ENCODE measurements at regions not wholly inside any gene's neighbourhood (a gene's known extent, or its start where the extent isn't known, plus 50 kb on each side); places are given as distances from the start of the nearest gene placed in this dataset.

DNA sequence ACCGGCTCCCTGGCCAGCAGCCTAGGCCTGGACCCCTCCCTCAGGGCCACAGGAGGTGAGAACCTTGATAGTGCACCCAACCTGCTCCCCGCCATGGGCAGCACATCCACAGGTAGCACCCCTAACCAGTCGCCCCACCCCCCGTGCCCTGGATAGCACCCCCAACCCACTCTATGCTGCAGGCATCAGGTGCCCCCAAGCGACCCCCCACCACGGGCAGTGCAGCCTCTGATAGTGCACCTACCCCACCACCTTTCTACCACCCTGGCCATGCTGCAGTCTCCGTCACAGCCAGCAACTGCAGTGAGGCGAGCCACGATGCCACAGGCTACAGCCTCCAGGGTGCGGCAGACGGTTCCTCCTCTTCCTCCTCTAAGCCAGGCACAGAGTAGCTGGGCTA is 55.6 kb downstream of the SOWAHC start:
- H3K9me3 Mint-ChIP-seq: peaks cover 14% of the 10 kb centered on the region
- ATAC-seq (no peak), DNase-seq (ENCODE audit: low spot score) (no peak)
- CTCF ChIA-PET: no interaction called here
- TF ChIP-seq GABPB1 (CRISPR knock-in tag; IDR thresholded peaks at IDR 0.05): no peak
- TF ChIP-seq, protein P1, sequence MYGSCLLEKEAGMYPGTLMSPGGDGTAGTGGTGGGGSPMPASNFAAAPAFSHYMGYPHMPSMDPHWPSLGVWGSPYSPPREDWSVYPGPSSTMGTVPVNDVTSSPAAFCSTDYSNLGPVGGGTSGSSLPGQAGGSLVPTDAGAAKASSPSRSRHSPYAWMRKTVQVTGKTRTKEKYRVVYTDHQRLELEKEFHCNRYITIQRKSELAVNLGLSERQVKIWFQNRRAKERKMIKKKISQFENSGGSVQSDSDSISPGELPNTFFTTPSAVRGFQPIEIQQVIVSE (CRISPR knock-in tag; IDR thresholded peaks at IDR 0.05; ENCODE audit: borderline replicate concordance): no peak
- TF ChIP-seq FOXP1 (CRISPR knock-in tag; IDR thresholded peaks at IDR 0.05; ENCODE audit: borderline replicate concordance): no peak
- TF ChIP-seq NR2C2 (CRISPR knock-in tag; IDR thresholded peaks at IDR 0.05): no peak
- TF ChIP-seq CREB1 (CRISPR knock-in tag; IDR thresholded peaks at IDR 0.05): no peak
- no peak for TF ChIP-seq ESRRA (CRISPR knock-in tag; IDR thresholded peaks at IDR 0.05; ENCODE audit: borderline replicate concordance)
- TF ChIP-seq MAX (CRISPR knock-in tag; IDR thresholded peaks at IDR 0.05): no peak
- H3K36me3 Mint-ChIP-seq: no peaks in the 10 kb centered on the region
- H3K27ac Mint-ChIP-seq: no peak overlapping the region
- no peak overlapping the region for H3K4me3 Mint-ChIP-seq
- no peaks in the 10 kb centered on the region for H3K27me3 Mint-ChIP-seq (ENCODE audit: low read depth)
- no peaks in the 10 kb centered on the region for H3K4me1 Mint-ChIP-seq
- POLR2A ChIA-PET: no interaction called here

- TF ChIP-seq ZNF425 (CRISPR knock-in tag; conservative IDR thresholded peaks at IDR 0.05) (no peak), ESRRA (CRISPR knock-in tag; IDR thresholded peaks at IDR 0.05; ENCODE audit: borderline replicate concordance) (no peak), SP1 (CRISPR knock-in tag; conservative IDR thresholded peaks at IDR 0.05) (no peak), ZNF396 (CRISPR knock-in tag; IDR thresholded peaks at IDR 0.05; ENCODE audit: borderline replicate concordance) (no peak)
- TF ChIP-seq, protein P2, sequence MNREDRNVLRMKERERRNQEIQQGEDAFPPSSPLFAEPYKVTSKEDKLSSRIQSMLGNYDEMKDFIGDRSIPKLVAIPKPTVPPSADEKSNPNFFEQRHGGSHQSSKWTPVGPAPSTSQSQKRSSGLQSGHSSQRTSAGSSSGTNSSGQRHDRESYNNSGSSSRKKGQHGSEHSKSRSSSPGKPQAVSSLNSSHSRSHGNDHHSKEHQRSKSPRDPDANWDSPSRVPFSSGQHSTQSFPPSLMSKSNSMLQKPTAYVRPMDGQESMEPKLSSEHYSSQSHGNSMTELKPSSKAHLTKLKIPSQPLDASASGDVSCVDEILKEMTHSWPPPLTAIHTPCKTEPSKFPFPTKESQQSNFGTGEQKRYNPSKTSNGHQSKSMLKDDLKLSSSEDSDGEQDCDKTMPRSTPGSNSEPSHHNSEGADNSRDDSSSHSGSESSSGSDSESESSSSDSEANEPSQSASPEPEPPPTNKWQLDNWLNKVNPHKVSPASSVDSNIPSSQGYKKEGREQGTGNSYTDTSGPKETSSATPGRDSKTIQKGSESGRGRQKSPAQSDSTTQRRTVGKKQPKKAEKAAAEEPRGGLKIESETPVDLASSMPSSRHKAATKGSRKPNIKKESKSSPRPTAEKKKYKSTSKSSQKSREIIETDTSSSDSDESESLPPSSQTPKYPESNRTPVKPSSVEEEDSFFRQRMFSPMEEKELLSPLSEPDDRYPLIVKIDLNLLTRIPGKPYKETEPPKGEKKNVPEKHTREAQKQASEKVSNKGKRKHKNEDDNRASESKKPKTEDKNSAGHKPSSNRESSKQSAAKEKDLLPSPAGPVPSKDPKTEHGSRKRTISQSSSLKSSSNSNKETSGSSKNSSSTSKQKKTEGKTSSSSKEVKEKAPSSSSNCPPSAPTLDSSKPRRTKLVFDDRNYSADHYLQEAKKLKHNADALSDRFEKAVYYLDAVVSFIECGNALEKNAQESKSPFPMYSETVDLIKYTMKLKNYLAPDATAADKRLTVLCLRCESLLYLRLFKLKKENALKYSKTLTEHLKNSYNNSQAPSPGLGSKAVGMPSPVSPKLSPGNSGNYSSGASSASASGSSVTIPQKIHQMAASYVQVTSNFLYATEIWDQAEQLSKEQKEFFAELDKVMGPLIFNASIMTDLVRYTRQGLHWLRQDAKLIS (CRISPR knock-in tag; IDR thresholded peaks at IDR 0.05; ENCODE audit: borderline replicate concordance): no peak
- ChIA-PET CTCF (no interaction called here), POLR2A (no interaction called here)
- peaks cover 14% of the 10 kb centered on the region for H3K9me3 Mint-ChIP-seq
- no peak overlapping the region for H3K27ac Mint-ChIP-seq
- no peak overlapping the region for H3K4me3 Mint-ChIP-seq
- no peaks in the 10 kb centered on the region for H3K36me3 Mint-ChIP-seq
- DNase-seq (ENCODE audit: low spot score) (no peak), ATAC-seq (0 out of 2 replicates have a peak, but pooled peaks have one; percentile 16)
- no peaks in the 10 kb centered on the region for H3K4me1 Mint-ChIP-seq
- no peaks in the 10 kb centered on the region for H3K27me3 Mint-ChIP-seq (ENCODE audit: low read depth)
Observed at GRCh38 chr2:109670556-109671411, 56.6 kb downstream of the SOWAHC start.

DNA sequence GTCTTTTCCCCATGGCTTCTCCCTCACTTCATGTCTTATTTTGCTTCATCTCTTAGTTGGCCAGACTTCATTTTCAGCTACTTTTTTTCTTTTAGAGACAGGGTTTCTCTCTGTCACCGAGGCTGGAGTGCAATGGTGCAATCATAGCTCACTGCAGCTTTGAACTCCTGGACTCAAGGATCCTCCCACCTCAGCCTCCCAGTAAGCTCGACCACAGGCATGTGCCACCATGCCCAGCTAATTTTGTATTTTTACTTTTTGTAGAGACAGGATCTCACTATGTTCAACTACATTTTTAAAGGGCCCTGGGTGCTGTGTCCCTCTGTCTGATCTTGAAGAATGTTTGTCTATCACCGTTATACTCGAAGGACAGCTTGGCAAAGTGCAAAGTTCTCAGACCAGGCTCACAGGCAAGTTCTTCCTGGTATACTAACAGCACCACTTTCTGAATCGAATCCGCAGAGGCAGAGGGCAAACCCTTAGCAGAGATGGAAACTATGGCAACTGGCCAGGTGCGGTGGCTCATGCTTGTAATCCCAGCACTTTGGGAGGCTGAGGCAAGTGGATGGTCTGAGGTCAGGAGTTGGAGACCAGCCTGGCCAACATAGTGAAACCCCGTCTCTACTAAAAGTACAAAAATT is 60.9 kb downstream of the SOWAHC start:
- H3K27ac Mint-ChIP-seq: no peak overlapping the region
- no peaks in the 10 kb centered on the region for H3K27me3 Mint-ChIP-seq (ENCODE audit: low read depth)
- H3K4me3 Mint-ChIP-seq: no peak overlapping the region
- DNase-seq (ENCODE audit: low spot score) (no peak), ATAC-seq (no peak)
- H3K9me3 Mint-ChIP-seq: peaks cover 14% of the 10 kb centered on the region
- peaks cover 6% of the 10 kb centered on the region for H3K4me1 Mint-ChIP-seq
- H3K36me3 Mint-ChIP-seq: no peaks in the 10 kb centered on the region
- POLR2A ChIA-PET: no interaction called here
- CTCF ChIA-PET: interaction anchor here (2.1 kb wide), 1 partner anchor 128 kb away, joined by 7 read pairs; no protein-coding TSS in a partner anchor
- TF ChIP-seq, protein P3, sequence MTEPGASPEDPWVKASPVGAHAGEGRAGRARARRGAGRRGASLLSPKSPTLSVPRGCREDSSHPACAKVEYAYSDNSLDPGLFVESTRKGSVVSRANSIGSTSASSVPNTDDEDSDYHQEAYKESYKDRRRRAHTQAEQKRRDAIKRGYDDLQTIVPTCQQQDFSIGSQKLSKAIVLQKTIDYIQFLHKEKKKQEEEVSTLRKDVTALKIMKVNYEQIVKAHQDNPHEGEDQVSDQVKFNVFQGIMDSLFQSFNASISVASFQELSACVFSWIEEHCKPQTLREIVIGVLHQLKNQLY (CRISPR knock-in tag; IDR thresholded peaks at IDR 0.05): no peak
- TF ChIP-seq, protein P1 (CRISPR knock-in tag; IDR thresholded peaks at IDR 0.05; ENCODE audit: borderline replicate concordance): no peak
- TF ChIP-seq NFATC4 (CRISPR knock-in tag; IDR thresholded peaks at IDR 0.05) (no peak), MXD4 (CRISPR knock-in tag; IDR thresholded peaks at IDR 0.05; ENCODE audit: borderline replicate concordance) (no peak), ZBTB43 (CRISPR knock-in tag; IDR thresholded peaks at IDR 0.05) (no peak), NFE2L1 (CRISPR knock-in tag; IDR thresholded peaks at IDR 0.05) (no peak), EMX1 (CRISPR knock-in tag; IDR thresholded peaks at IDR 0.05) (no peak), MAX (CRISPR knock-in tag; IDR thresholded peaks at IDR 0.05) (no peak), NR3C1 (CRISPR knock-in tag; conservative IDR thresholded peaks at IDR 0.05; ENCODE audit: low read depth) (no peak), MYBL2 (CRISPR knock-in tag; IDR thresholded peaks at IDR 0.05) (no peak)
